ENCODE measurements at regions not wholly inside any gene's neighbourhood (a gene's known extent, or its start where the extent isn't known, plus 50 kb on each side); places are given as distances from the start of the nearest gene placed in this dataset.

DNA sequence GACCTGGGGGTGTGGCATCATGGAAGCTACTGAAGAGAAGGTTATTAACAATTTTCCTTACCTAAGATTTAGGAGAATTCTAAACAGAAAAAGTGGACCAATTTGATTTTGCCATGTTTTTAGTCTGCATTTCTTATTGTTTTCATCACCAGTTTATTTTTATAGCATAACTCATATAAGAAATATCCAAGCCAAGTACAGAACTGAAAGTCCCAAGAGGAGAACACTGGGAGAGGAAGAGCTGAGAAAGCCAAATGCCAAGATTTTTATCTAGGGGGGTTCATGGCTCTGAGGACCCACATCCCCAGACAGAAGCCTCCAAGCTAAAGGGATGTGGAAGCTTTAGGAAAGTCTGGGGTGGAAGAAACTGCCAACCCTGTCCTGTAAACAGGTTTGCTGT lies 109.4 kb upstream of the DUSP10 start:
- TF ChIP-seq CTCF (IDR thresholded peaks at IDR 0.05) (no peak), POLR2A (IDR thresholded peaks at IDR 0.05) (no peak)

Measured in prostate gland (tissue), 2 donors.